Esophagus squamous epithelium (tissue), 5 donors: ENCODE measurements at regions not wholly inside any gene's neighbourhood (a gene's known extent, or its start where the extent isn't known, plus 50 kb on each side); places are given as distances from the start of the nearest gene placed in this dataset.

Experiments
- DNase-seq: peaks from one replicate; lab custom pipeline; 2025; lab: John Stamatoyannopoulos, UW
- H3K27ac ChIP-seq, 4 donors: fragments of 200-600 bp; sonication (generic); one replicate each; pipeline ENCODE4 v1.5.1; 2016 to 2019; ENCODE audit warnings: mild to moderate bottlenecking in 1 of 4
- H3K27me3 ChIP-seq, 4 donors: fragments of 200-600 bp; sonication (generic); 1 replicate in 3 of 4; 2 replicates in 1 of 4; pipeline versions ENCODE4 v1.5.1 to v1.6.0; 2017 to 2021; ENCODE audit warnings: antibody characterized with exemption in 1 of 4
- H3K36me3 ChIP-seq, 3 donors: fragments of 200-600 bp; sonication (generic); one replicate each; pipeline ENCODE4 v1.5.1; 2016 to 2019
- H3K4me1 ChIP-seq, 3 donors: fragments of 200-600 bp; sonication (generic); one replicate each; pipeline ENCODE4 v1.5.1; 2017 to 2019
- H3K4me3 ChIP-seq, 4 donors: fragments of 200-600 bp; sonication (generic); 1 replicate in 3 of 4; 2 replicates in 1 of 4; pipeline ENCODE4 v1.5.1; 2016 to 2019; ENCODE audit warnings: mild to moderate bottlenecking in 2 of 4, moderate library complexity in 1 of 4
- H3K9me3 ChIP-seq, 3 donors: fragments of 200-600 bp; sonication (generic); one replicate each; pipeline ENCODE4 v1.5.1; 2016 to 2019
- CTCF ChIP-seq, 6 experiments: fragments of 450-650 bp in 4 of 6; fragments of 200-600 bp in 2 of 6; sonication (generic) in 2 of 6; IDR thresholded peaks; one replicate each; pipeline ENCODE4 v1.5.1; 2016 to 2019; ENCODE audit warnings: antibody characterized with exemption in 6 of 6, mild to moderate bottlenecking in 4 of 6, moderate library complexity in 4 of 6
- POLR2A ChIP-seq, 4 donors: fragments of 450-650 bp; IDR thresholded peaks; one replicate each; pipeline ENCODE4 v1.6.1; 2017; ENCODE audit warnings: antibody characterized with exemption in 4 of 4, mild to moderate bottlenecking in 4 of 4, moderate library complexity in 3 of 4
- WGBS, 2 donors: methylation state at CpG; one replicate each; pipeline ENCODE4 v1.1.5; 2018; 5-methylcytosine and 5-hydroxymethylcytosine counted together
- intact Hi-C: fragments of 100-400 bp; cut with DNase I; formaldehyde crosslinking; loops from one replicate; pipeline ENCODE4 v1.15.0; 2022
- donor health status: DM: yes; HTN: yes; CAD: no.

- no peaks in the 10 kb centered on the region for H3K27me3 ChIP-seq
- H3K27ac ChIP-seq = no peak overlapping the region
- intact Hi-C loops = no loop called here
- no peaks in the 10 kb centered on the region for H3K9me3 ChIP-seq
- no peaks in the 10 kb centered on the region for H3K36me3 ChIP-seq
- 87 to 93% methylated on average over 8 of the region's 9 CpGs for WGBS, 2 donors
- DNase-seq = no peak
- TF ChIP-seq POLR2A (IDR thresholded peaks at IDR 0.05) = no peak
- TF ChIP-seq CTCF (IDR thresholded peaks at IDR 0.05) = no peak
- peaks cover 0 to 21% (median 3%) of the 10 kb centered on the region in 3 donors for H3K4me1 ChIP-seq
- H3K4me3 ChIP-seq = no peak overlapping the region
Measured at GRCh38 chr10:110436554-110437350, 61.0 kb upstream of the DUSP5 start.

- no peak for DNase-seq
Measured at GRCh38 chr10:110437351-110437605, 60.4 kb upstream of the DUSP5 start.

GRCh38 chr10:110437761-110438341 lies 59.9 kb upstream of the DUSP5 start:
- DNase-seq = no peak
- H3K9me3 ChIP-seq = no peaks in the 10 kb centered on the region
- H3K4me1 ChIP-seq = peaks cover 0 to 10% (median 0%) of the 10 kb centered on the region in 3 donors
- H3K27ac ChIP-seq = no peak overlapping the region
- no peak overlapping the region for H3K4me3 ChIP-seq
- intact Hi-C loops = no loop called here
- no peaks in the 10 kb centered on the region for H3K36me3 ChIP-seq
- TF ChIP-seq POLR2A (IDR thresholded peaks at IDR 0.05) (no peak), CTCF (IDR thresholded peaks at IDR 0.05) (no peak)
- WGBS, 2 donors = 85 to 93% methylated on average over 2 of the region's 11 CpGs
- H3K27me3 ChIP-seq = no peaks in the 10 kb centered on the region

More at GRCh38 chr10:110437351-110437605, 60.4 kb upstream of the DUSP5 start:
- intact Hi-C loops = no loop called here
- Histone ChIP-seq H3K27ac (no peak overlapping the region), H3K27me3 (no peaks in the 10 kb centered on the region), H3K36me3 (no peaks in the 10 kb centered on the region), H3K4me3 (no peak overlapping the region), H3K4me1 (peaks cover 0 to 16% (median 2%) of the 10 kb centered on the region in 3 donors), H3K9me3 (no peaks in the 10 kb centered on the region)
- TF ChIP-seq CTCF (IDR thresholded peaks at IDR 0.05) (no peak), POLR2A (IDR thresholded peaks at IDR 0.05) (no peak)
- WGBS, 2 donors = 93% methylated on average over 2 of the region's 3 CpGs; no CpG with 5 or more reads in 1 of the 2 donors

GRCh38 chr10:110442746-110443145 lies 55.0 kb upstream of the DUSP5 start:
- H3K4me3 ChIP-seq = no peak overlapping the region
- TF ChIP-seq CTCF (IDR thresholded peaks at IDR 0.05) = no peak
- no peak for TF ChIP-seq POLR2A (IDR thresholded peaks at IDR 0.05)
- WGBS, 2 donors = 70 to 74% methylated on average over 2 to 4 of the region's 4 CpGs
- no peak for DNase-seq
- intact Hi-C loops = no loop called here
- no peaks in the 10 kb centered on the region for H3K36me3 ChIP-seq
- no peaks in the 10 kb centered on the region for H3K9me3 ChIP-seq
- H3K27ac ChIP-seq = no peak overlapping the region
- H3K4me1 ChIP-seq = peaks cover 0 to 8% (median 4%) of the 10 kb centered on the region in 3 donors
- H3K27me3 ChIP-seq = no peaks in the 10 kb centered on the region

- WGBS, 2 donors = 90 to 94% methylated on average over 7 to 8 of the region's 12 CpGs
- Histone ChIP-seq H3K4me1 (peaks cover 0 to 9% (median 4%) of the 10 kb centered on the region in 3 donors), H3K4me3 (no peak overlapping the region), H3K27ac (no peak overlapping the region), H3K36me3 (no peaks in the 10 kb centered on the region), H3K9me3 (no peaks in the 10 kb centered on the region), H3K27me3 (no peaks in the 10 kb centered on the region)
- intact Hi-C loops = no loop called here
- no peak for TF ChIP-seq CTCF (IDR thresholded peaks at IDR 0.05)
- TF ChIP-seq POLR2A (IDR thresholded peaks at IDR 0.05) = no peak
- DNase-seq = no peak
Measured at GRCh38 chr10:110443239-110444003, 54.3 kb upstream of the DUSP5 start.
